HepG2 (cell line): ENCODE measurements at regions not wholly inside any gene's neighbourhood (a gene's known extent, or its start where the extent isn't known, plus 50 kb on each side); places are given as distances from the start of the nearest gene placed in this dataset.

Experiments used
- KAT8 ChIP-seq: IDR thresholded peaks from 2 replicates; pipeline ENCODE4 v1.6.1; 2016; ENCODE audit warnings: missing genetic modification reagents, missing compliant biosample characterization
- MXI1 ChIP-seq: IDR thresholded peaks from 3 replicates; pipeline ENCODE4 v1.6.1; 2012; ENCODE audit warnings: low read depth, low read length, inconsistent platforms, borderline replicate concordance
- NR2F6 ChIP-seq, 2 experiments: IDR thresholded peaks; 2 replicates each; pipeline ENCODE4 v1.6.1; 2016; ENCODE audit warnings: antibody characterized with exemption in 1 of 2, mild to moderate bottlenecking in 1 of 2
- WIZ ChIP-seq: sonication (generic); formaldehyde crosslinking; IDR thresholded peaks from 2 replicates; pipeline ENCODE4 v1.5.1; 2020; ENCODE audit warnings: mild to moderate bottlenecking, missing genetic modification reagents
- ZNF335 ChIP-seq: sonication (generic); formaldehyde crosslinking; IDR thresholded peaks from 2 replicates; pipeline ENCODE4 v1.4.0; 2020; ENCODE audit warnings: missing genetic modification reagents
- ZNF567 ChIP-seq: sonication (generic); formaldehyde crosslinking; IDR thresholded peaks from 2 replicates; pipeline ENCODE4 v1.8.1; 2023; ENCODE audit warnings: mild to moderate bottlenecking, missing genetic modification reagents, borderline replicate concordance

GRCh38 chr4:111269439-111269838 lies 646.6 kb upstream of the PITX2 start:
- no peak for TF ChIP-seq NR2F6 (IDR thresholded peaks at IDR 0.05)
- no peak for TF ChIP-seq NR2F6 (CRISPR knock-in tag; IDR thresholded peaks at IDR 0.05)
- no peak for TF ChIP-seq WIZ (CRISPR knock-in tag)
- TF ChIP-seq ZNF335 (CRISPR knock-in tag): no peak
- no peak for TF ChIP-seq KAT8 (CRISPR knock-in tag)
- TF ChIP-seq ZNF567 (CRISPR knock-in tag): no peak
- no peak for TF ChIP-seq MXI1
